CD4-positive, alpha-beta T cell (primary cell): ENCODE measurements at regions not wholly inside any gene's neighbourhood (a gene's known extent, or its start where the extent isn't known, plus 50 kb on each side); places are given as distances from the start of the nearest gene placed in this dataset.
"Not testable (repeated sequence)": the region's sequence is repeated elsewhere in the genome, so short reads cannot be mapped to it uniquely, and the experiment has no call there.

Experiments used
- ATAC-seq: fragments of 200-7000 bp; cut with Tn5 transposase; one replicate; pipeline ENCODE4 v1.10.0; 2022; ENCODE audit warnings: mild to moderate bottlenecking; ENCODE audit not compliant: poor library complexity
- CTCF ChIA-PET: fragments of 350-600 bp; sonication (Branson Sonifier 250); formaldehyde crosslinking; loops from one replicate; lab custom pipeline; 2021; ENCODE audit warnings: antibody characterized with exemption, inconsistent platforms; lab: Charles Lee
- POLR2A ChIA-PET: fragments of 350-600 bp; sonication (Branson Sonifier 250); formaldehyde crosslinking; loops from one replicate; lab custom pipeline; 2021; ENCODE audit warnings: antibody characterized with exemption, inconsistent platforms; lab: Charles Lee
- DNase-seq, 14 experiments: peaks; one replicate each; pipeline ENCODE4 v3.0.0-alpha.2; 2013 to 2020; ENCODE audit warnings: mixed read lengths in 2 of 14
- H3K27ac ChIP-seq, 2 donors: one replicate each; pipeline versions ENCODE4 v1.5.1 to v1.7.0; 2013; ENCODE audit warnings: low read length in 2 of 2, low read depth in 1 of 2, mild to moderate bottlenecking in 1 of 2
- H3K27me3 ChIP-seq, 2 experiments: 1 replicate in 1 of 2; 2 replicates in 1 of 2; pipeline versions ENCODE4 v1.6.1 to v1.7.0; 2013; ENCODE audit warnings: low read length in 2 of 2, control low read depth in 1 of 2, mild to moderate bottlenecking in 1 of 2, moderate library complexity in 1 of 2; ENCODE audit not compliant: insufficient read depth in 2 of 2, control insufficient read depth in 1 of 2
- H3K36me3 ChIP-seq: one replicate; pipeline ENCODE4 v1.6.1; 2013; ENCODE audit warnings: low read length, control low read depth; ENCODE audit not compliant: insufficient read depth
- H3K4me1 ChIP-seq: one replicate; pipeline ENCODE4 v1.6.1; 2013; ENCODE audit warnings: low read length, control low read depth; ENCODE audit not compliant: insufficient read depth
- H3K4me3 ChIP-seq: one replicate; pipeline ENCODE4 v1.5.1; 2013; ENCODE audit warnings: mild to moderate bottlenecking, low read length, moderate library complexity
- H3K9me3 ChIP-seq, 2 experiments: 1 replicate in 1 of 2; 2 replicates in 1 of 2; pipeline versions ENCODE4 v1.6.1 to v1.7.0; 2013; ENCODE audit warnings: low read length in 2 of 2, mild to moderate bottlenecking in 2 of 2, control low read depth in 1 of 2, moderate library complexity in 1 of 2; ENCODE audit not compliant: control insufficient read depth in 1 of 2, insufficient read depth in 1 of 2
- H3K27ac Mint-ChIP-seq: one replicate; pipeline ENCODE4 v1.8.0; 2020; ENCODE audit warnings: mixed read lengths
- H3K27me3 Mint-ChIP-seq: one replicate; pipeline ENCODE4 v1.8.0; 2021; ENCODE audit warnings: mixed read lengths
- H3K36me3 Mint-ChIP-seq: one replicate; pipeline ENCODE4 v1.8.0; 2021; ENCODE audit warnings: low read depth, mixed read lengths
- H3K4me1 Mint-ChIP-seq: one replicate; pipeline ENCODE4 v1.8.0; 2021; ENCODE audit warnings: low read depth, mixed read lengths
- H3K4me3 Mint-ChIP-seq: one replicate; pipeline ENCODE4 v1.8.0; 2020; ENCODE audit warnings: mild to moderate bottlenecking, mixed read lengths
- H3K9me3 Mint-ChIP-seq: one replicate; pipeline ENCODE4 v1.8.0; 2020; ENCODE audit warnings: mixed read lengths
- CTCF ChIP-seq: fragments of 200-600 bp; IDR thresholded peaks from one replicate; pipeline ENCODE4 v1.8.0; 2022; ENCODE audit warnings: antibody characterized with exemption, mild to moderate bottlenecking
- intact Hi-C, 2 experiments: fragments of 100-400 bp; cut with DNase I in 1 of 2; cut with micrococcal nuclease in 1 of 2; formaldehyde crosslinking; loops; one replicate each; pipeline versions ENCODE4 v1.15.1 to v1.9.0; 2023 to 2025; cut with DNase I, micrococcal nuclease

GRCh38 chr10:7108141-7108540, 302.7 kb downstream of the SFMBT2 start:
- intact Hi-C loops = no loop called here
- CTCF ChIA-PET = no interaction called here
- Mint-ChIP-seq H3K36me3 (no peaks in the 10 kb centered on the region), H3K9me3 (no peaks in the 10 kb centered on the region), H3K27ac (no peak overlapping the region), H3K27me3 (no peaks in the 10 kb centered on the region), H3K4me3 (no peak overlapping the region), H3K4me1 (no peaks in the 10 kb centered on the region)
- no peak for ATAC-seq
- Histone ChIP-seq H3K27me3 (no peaks in the 10 kb centered on the region), H3K4me3 (no peak overlapping the region), H3K27ac (no peak overlapping the region), H3K4me1 (no peaks in the 10 kb centered on the region), H3K9me3 (no peaks in the 10 kb centered on the region), H3K36me3 (no peaks in the 10 kb centered on the region)
- no peak for DNase-seq
- POLR2A ChIA-PET = no interaction called here
- TF ChIP-seq CTCF = no peak

- DNase-seq (no peak), ATAC-seq (no peak)
- Mint-ChIP-seq H3K36me3 (no peaks in the 10 kb centered on the region), H3K27me3 (no peaks in the 10 kb centered on the region), H3K27ac (no peak overlapping the region), H3K9me3 (no peaks in the 10 kb centered on the region), H3K4me1 (no peaks in the 10 kb centered on the region), H3K4me3 (no peak overlapping the region)
- Histone ChIP-seq H3K4me1 (no peaks in the 10 kb centered on the region), H3K27me3 (no peaks in the 10 kb centered on the region), H3K4me3 (no peak overlapping the region), H3K9me3 (no peaks in the 10 kb centered on the region), H3K36me3 (no peaks in the 10 kb centered on the region), H3K27ac (no peak overlapping the region)
- ChIA-PET POLR2A (no interaction called here), CTCF (no interaction called here)
- intact Hi-C loops = no loop called here
- TF ChIP-seq CTCF = no peak
Observed at GRCh38 chr10:7107285-7107684, 303.5 kb downstream of the SFMBT2 start.

GRCh38 chr10:7104379-7104778, 306.5 kb downstream of the SFMBT2 start:
- H3K27ac Mint-ChIP-seq, DNase-seq, H3K36me3 Mint-ChIP-seq, H3K9me3 Mint-ChIP-seq, ATAC-seq, POLR2A ChIA-PET, H3K27me3 Mint-ChIP-seq, CTCF ChIA-PET, H3K4me3 Mint-ChIP-seq, intact Hi-C loops, H3K4me1 ChIP-seq, H3K9me3 ChIP-seq, H3K27ac ChIP-seq, H3K36me3 ChIP-seq, H3K4me1 Mint-ChIP-seq, H3K4me3 ChIP-seq, H3K27me3 ChIP-seq: not testable (repeated sequence)

GRCh38 chr10:7102557-7103349, 308.1 kb downstream of the SFMBT2 start:
- no peak for ATAC-seq
- Histone ChIP-seq H3K4me3 (no peak overlapping the region), H3K36me3 (no peaks in the 10 kb centered on the region), H3K27ac (no peak overlapping the region), H3K9me3 (no peaks in the 10 kb centered on the region), H3K27me3 (no peaks in the 10 kb centered on the region), H3K4me1 (no peaks in the 10 kb centered on the region)
- no peaks in the 10 kb centered on the region for H3K36me3 Mint-ChIP-seq
- H3K27me3 Mint-ChIP-seq = no peaks in the 10 kb centered on the region
- intact Hi-C loops = no loop called here
- H3K4me3 Mint-ChIP-seq = no peak overlapping the region
- CTCF ChIA-PET = no interaction called here
- no peaks in the 10 kb centered on the region for H3K4me1 Mint-ChIP-seq
- no peak for TF ChIP-seq CTCF
- DNase-seq = no peak
- no peak overlapping the region for H3K27ac Mint-ChIP-seq
- H3K9me3 Mint-ChIP-seq = no peaks in the 10 kb centered on the region
- POLR2A ChIA-PET = no interaction called here
